Stomach (tissue), 4 donors: ENCODE measurements at regions not wholly inside any gene's neighbourhood (a gene's known extent, or its start where the extent isn't known, plus 50 kb on each side); places are given as distances from the start of the nearest gene placed in this dataset.

Source experiments
- EP300 ChIP-seq: sonication (generic); formaldehyde crosslinking; IDR thresholded peaks from one replicate; pipeline ENCODE4 v1.6.1; 2017; ENCODE audit warnings: antibody characterized with exemption
- POLR2A ChIP-seq, 4 donors: fragments of 450-650 bp; IDR thresholded peaks; one replicate each; pipeline ENCODE4 v1.6.1; 2016; ENCODE audit warnings: antibody characterized with exemption in 4 of 4, control low read depth in 2 of 4, mild to moderate bottlenecking in 1 of 4, moderate library complexity in 1 of 4
- POLR2AphosphoS5 ChIP-seq, 3 donors: sonication (generic); formaldehyde crosslinking; IDR thresholded peaks; one replicate each; pipeline ENCODE4 v1.6.1; 2016; ENCODE audit warnings: antibody characterized with exemption in 3 of 3
- TF ChIP-seq, protein P1 (sequence below), 7 experiments: fragments of 450-650 bp in 4 of 7; fragments of 200-600 bp in 3 of 7; sonication (generic) in 3 of 7; IDR thresholded peaks; one replicate each; pipeline ENCODE4 v1.5.1; 2016 to 2019; ENCODE audit warnings: antibody characterized with exemption in 7 of 7, control low read depth in 2 of 7, mild to moderate bottlenecking in 1 of 7

DNA sequence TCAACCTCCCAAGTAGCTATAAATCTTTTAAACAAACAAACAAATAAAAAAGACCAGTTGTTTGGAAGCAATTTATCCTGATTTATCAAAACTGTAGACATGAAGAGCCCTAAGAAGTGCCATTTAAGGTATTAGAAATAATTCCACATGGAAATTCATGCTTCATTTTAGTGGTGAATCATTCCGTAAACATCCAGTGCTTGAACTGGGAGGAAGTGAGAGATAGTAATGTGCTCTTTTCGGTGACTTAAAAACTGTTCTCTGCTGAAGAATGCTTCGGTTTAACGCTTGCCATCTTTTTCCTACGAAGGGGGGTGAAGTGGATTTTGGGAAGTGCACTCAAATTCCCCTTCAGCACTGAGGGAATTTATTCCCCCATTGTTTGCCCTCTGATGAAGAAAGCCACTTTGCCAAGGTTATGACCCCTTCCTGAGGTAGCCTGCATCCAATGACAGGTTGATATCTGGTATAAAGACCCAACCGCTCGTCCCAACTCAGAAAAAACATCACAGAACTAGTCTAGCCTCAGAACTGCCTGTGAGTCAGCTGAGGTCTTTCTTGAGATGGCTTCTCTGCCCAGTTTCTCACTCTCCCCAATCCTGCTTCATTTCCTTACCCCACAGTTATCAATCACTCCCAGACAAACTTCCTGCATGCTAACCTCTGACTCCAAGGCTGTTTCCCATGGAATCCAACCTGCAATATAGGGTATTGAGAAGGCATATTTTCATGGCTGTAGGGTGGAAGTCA lies 244.1 kb downstream of the AEBP2 start:
- TF ChIP-seq EP300 (no peak), POLR2AphosphoS5 (IDR thresholded peaks at IDR 0.05) (no peak), POLR2A (IDR thresholded peaks at IDR 0.05) (no peak)
- TF ChIP-seq, protein P1, sequence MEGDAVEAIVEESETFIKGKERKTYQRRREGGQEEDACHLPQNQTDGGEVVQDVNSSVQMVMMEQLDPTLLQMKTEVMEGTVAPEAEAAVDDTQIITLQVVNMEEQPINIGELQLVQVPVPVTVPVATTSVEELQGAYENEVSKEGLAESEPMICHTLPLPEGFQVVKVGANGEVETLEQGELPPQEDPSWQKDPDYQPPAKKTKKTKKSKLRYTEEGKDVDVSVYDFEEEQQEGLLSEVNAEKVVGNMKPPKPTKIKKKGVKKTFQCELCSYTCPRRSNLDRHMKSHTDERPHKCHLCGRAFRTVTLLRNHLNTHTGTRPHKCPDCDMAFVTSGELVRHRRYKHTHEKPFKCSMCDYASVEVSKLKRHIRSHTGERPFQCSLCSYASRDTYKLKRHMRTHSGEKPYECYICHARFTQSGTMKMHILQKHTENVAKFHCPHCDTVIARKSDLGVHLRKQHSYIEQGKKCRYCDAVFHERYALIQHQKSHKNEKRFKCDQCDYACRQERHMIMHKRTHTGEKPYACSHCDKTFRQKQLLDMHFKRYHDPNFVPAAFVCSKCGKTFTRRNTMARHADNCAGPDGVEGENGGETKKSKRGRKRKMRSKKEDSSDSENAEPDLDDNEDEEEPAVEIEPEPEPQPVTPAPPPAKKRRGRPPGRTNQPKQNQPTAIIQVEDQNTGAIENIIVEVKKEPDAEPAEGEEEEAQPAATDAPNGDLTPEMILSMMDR (IDR thresholded peaks at IDR 0.05), result no peak
